ENCODE measurements at regions not wholly inside any gene's neighbourhood (a gene's known extent, or its start where the extent isn't known, plus 50 kb on each side); places are given as distances from the start of the nearest gene placed in this dataset.
"Not testable (repeated sequence)": the region's sequence is repeated elsewhere in the genome, so short reads cannot be mapped to it uniquely, and the experiment has no call there.

DNA sequence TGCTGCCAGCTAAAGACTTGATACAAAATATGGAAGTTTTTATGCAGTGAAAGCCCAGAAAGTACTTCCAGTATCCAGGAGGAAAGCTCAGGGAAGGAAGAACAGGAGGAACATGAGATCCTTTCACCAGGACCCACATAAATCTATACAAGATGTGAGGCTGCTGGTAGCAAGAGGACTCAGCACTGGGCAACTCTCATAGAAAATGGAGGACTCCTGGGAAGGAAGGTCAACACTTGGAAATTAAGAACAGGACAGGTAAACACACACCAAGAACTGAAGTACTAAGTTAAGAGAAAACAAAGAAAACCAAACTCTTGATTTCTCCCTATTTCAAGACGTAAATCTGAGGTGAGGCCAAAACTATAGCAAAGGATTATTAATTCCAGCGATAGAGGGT is 220.5 kb upstream of the HSF2 start:
- H3K27me3 Mint-ChIP-seq, result no peaks in the 10 kb centered on the region
- no peaks in the 10 kb centered on the region for H3K9me3 Mint-ChIP-seq
- H3K4me3 Mint-ChIP-seq, result no peak overlapping the region
- no peak overlapping the region for H3K27ac Mint-ChIP-seq
- ATAC-seq (replicated peaks), result no peak
- no peaks in the 10 kb centered on the region for H3K4me1 Mint-ChIP-seq
- no peaks in the 10 kb centered on the region for H3K36me3 Mint-ChIP-seq (ENCODE audit: low read depth)

DNA sequence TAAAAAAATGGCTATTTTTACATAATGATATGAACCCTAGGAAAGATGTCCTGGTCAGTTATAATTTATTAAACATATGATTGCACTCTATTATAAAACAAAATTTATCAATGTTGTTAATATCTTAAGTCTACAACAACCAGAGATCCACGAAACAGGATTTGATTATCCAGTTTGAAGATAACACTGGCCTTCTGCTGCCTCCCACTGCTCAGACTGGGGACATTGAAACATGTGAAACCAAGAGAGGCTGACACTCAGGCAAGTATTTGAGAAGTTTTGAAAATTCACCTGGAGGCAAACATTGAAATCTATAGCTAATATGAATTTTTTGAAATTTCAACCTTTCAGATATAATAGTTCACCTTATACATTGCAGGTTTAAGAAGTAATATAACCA is 219.3 kb upstream of the HSF2 start:
- H3K36me3 Mint-ChIP-seq (ENCODE audit: low read depth), result no peaks in the 10 kb centered on the region
- H3K27ac Mint-ChIP-seq, result no peak overlapping the region
- H3K4me3 Mint-ChIP-seq, result no peak overlapping the region
- ATAC-seq (replicated peaks), result no peak
- H3K4me1 Mint-ChIP-seq, result no peaks in the 10 kb centered on the region
- H3K9me3 Mint-ChIP-seq, result no peaks in the 10 kb centered on the region
- no peaks in the 10 kb centered on the region for H3K27me3 Mint-ChIP-seq

GRCh38 chr6:122182061-122182460 is 217.4 kb upstream of the HSF2 start:
- H3K9me3 Mint-ChIP-seq, result no peaks in the 10 kb centered on the region
- no peak overlapping the region for H3K4me3 Mint-ChIP-seq
- H3K27ac Mint-ChIP-seq, result no peak overlapping the region
- no peak for ATAC-seq (replicated peaks)
- H3K36me3 Mint-ChIP-seq (ENCODE audit: low read depth), result no peaks in the 10 kb centered on the region
- H3K27me3 Mint-ChIP-seq, result no peaks in the 10 kb centered on the region
- no peaks in the 10 kb centered on the region for H3K4me1 Mint-ChIP-seq

DNA sequence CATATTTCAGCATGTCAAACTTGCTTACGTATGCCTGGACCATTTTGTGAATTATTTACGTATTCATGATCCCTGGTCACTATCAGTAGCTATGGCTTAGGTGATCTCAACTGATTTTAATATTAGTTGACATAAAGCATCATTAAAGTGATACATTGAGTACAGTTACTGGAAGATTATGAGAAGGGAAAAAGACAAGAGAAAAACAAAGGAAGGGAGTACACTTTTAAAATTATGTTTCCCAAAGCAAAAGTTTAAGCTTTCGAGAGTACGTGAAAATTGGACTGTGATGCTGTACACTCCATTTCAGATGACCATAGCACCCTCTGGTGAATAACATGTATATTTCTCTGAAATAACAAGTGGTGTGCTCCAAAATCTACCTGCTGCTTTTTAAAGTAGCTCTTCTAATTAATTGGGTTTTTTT is 215.0 kb upstream of the HSF2 start:
- no peaks in the 10 kb centered on the region for H3K9me3 Mint-ChIP-seq
- H3K36me3 Mint-ChIP-seq (ENCODE audit: low read depth), result no peaks in the 10 kb centered on the region
- no peaks in the 10 kb centered on the region for H3K4me1 Mint-ChIP-seq
- H3K27ac Mint-ChIP-seq, result no peak overlapping the region
- no peak overlapping the region for H3K4me3 Mint-ChIP-seq
- no peak for ATAC-seq (replicated peaks)
- H3K27me3 Mint-ChIP-seq, result no peaks in the 10 kb centered on the region

- not testable (repeated sequence) for ATAC-seq (replicated peaks); H3K27me3 Mint-ChIP-seq; H3K27ac Mint-ChIP-seq; H3K36me3 Mint-ChIP-seq (ENCODE audit: low read depth); H3K9me3 Mint-ChIP-seq; H3K4me3 Mint-ChIP-seq; H3K4me1 Mint-ChIP-seq
Measured at GRCh38 chr6:122185458-122185857, 214.0 kb upstream of the HSF2 start.

GRCh38 chr6:122187186-122187585 is 212.3 kb upstream of the HSF2 start:
- no peak for ATAC-seq (replicated peaks)
- no peaks in the 10 kb centered on the region for H3K27me3 Mint-ChIP-seq
- no peaks in the 10 kb centered on the region for H3K9me3 Mint-ChIP-seq
- no peak overlapping the region for H3K4me3 Mint-ChIP-seq
- H3K27ac Mint-ChIP-seq, result no peak overlapping the region
- no peaks in the 10 kb centered on the region for H3K36me3 Mint-ChIP-seq (ENCODE audit: low read depth)
- no peaks in the 10 kb centered on the region for H3K4me1 Mint-ChIP-seq

DNA sequence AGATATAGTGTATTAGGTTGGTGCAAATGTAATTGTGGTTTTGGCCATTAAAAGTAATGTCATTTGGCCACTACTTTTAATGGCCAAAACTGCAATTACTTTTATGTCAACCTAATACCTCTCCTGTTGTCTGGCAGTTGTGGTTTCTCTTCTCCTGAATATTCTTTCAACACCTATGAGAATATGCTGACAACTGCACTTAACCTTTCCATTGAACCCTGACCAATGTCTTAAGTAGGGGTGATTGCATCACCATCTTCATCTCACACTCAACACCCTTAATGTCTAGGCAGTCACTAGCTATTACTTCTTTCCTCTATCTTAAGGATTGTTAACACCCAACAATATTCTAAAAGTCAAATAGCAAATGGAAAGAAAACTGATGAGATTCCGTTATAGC is 200.5 kb upstream of the HSF2 start:
- no peak overlapping the region for H3K4me3 Mint-ChIP-seq
- ATAC-seq (replicated peaks), result no peak

GRCh38 chr6:122200440-122200839 is 199.0 kb upstream of the HSF2 start:
- no peak for ATAC-seq (replicated peaks)
- no peaks in the 10 kb centered on the region for H3K4me1 Mint-ChIP-seq
- no peak overlapping the region for H3K4me3 Mint-ChIP-seq
- no peaks in the 10 kb centered on the region for H3K27me3 Mint-ChIP-seq
- H3K36me3 Mint-ChIP-seq (ENCODE audit: low read depth), result no peaks in the 10 kb centered on the region
- H3K9me3 Mint-ChIP-seq, result peaks cover 7% of the 10 kb centered on the region
- no peak overlapping the region for H3K27ac Mint-ChIP-seq

More for the DNA sequence above, 200.5 kb upstream of the HSF2 start:
- H3K27ac Mint-ChIP-seq, result no peak overlapping the region
- no peaks in the 10 kb centered on the region for H3K27me3 Mint-ChIP-seq
- H3K36me3 Mint-ChIP-seq (ENCODE audit: low read depth), result no peaks in the 10 kb centered on the region
- H3K9me3 Mint-ChIP-seq, result peaks cover 4% of the 10 kb centered on the region
- H3K4me1 Mint-ChIP-seq, result no peaks in the 10 kb centered on the region

- no peak overlapping the region for H3K4me3 Mint-ChIP-seq
- H3K4me1 Mint-ChIP-seq, result no peaks in the 10 kb centered on the region
- no peaks in the 10 kb centered on the region for H3K36me3 Mint-ChIP-seq (ENCODE audit: low read depth)
- H3K27me3 Mint-ChIP-seq, result no peaks in the 10 kb centered on the region
- peaks cover 7% of the 10 kb centered on the region for H3K9me3 Mint-ChIP-seq
- ATAC-seq (replicated peaks), result no peak
- no peak overlapping the region for H3K27ac Mint-ChIP-seq
Measured at GRCh38 chr6:122202576-122203137, 196.8 kb upstream of the HSF2 start.

DNA sequence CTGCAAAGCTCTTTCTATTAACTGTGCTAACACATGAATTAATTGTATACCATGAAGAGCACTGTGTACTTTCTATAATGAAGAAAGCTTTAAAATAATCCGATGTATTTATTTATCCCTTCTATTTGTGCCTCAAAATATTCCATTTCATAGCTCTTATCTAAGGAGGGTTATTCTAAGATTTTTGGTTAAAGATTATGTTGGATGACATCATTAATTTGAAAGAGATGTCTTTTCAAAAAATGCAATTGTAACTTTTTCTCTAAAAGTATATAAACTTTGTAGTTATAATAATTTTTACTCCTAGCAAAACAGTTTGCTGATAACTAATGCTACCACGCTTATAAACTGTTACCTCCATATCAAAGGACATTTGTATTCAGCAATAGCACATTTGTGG is 192.4 kb upstream of the HSF2 start:
- no peak for ATAC-seq (replicated peaks)
- Mint-ChIP-seq H3K4me3 (no peak overlapping the region), H3K27me3 (no peaks in the 10 kb centered on the region), H3K4me1 (no peaks in the 10 kb centered on the region), H3K9me3 (peaks cover 7% of the 10 kb centered on the region), H3K27ac (no peak overlapping the region), H3K36me3 (ENCODE audit: low read depth) (no peaks in the 10 kb centered on the region)

DNA sequence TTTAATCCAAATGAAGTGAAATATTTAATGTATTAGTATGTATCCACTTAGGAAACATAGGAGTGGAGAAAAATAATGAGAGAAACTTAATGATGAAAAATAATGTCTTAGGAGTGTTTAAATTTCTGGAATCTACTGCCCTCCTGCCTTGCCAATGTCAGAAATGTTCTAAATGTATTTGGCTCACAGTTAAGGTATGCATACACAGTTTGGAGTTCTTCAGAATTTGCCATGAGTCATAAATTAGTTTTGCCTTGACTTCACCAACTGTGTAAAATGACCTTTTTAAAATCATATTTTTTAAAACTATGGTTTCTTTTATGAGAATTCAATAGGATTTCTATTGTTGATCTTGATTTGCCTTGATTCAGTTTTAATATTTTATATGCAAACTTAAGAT is 191.7 kb upstream of the HSF2 start:
- Mint-ChIP-seq H3K9me3 (peaks cover 7% of the 10 kb centered on the region), H3K27me3 (no peaks in the 10 kb centered on the region), H3K4me1 (no peaks in the 10 kb centered on the region), H3K27ac (no peak overlapping the region), H3K36me3 (ENCODE audit: low read depth) (no peaks in the 10 kb centered on the region), H3K4me3 (no peak overlapping the region)
- no peak for ATAC-seq (replicated peaks)

DNA sequence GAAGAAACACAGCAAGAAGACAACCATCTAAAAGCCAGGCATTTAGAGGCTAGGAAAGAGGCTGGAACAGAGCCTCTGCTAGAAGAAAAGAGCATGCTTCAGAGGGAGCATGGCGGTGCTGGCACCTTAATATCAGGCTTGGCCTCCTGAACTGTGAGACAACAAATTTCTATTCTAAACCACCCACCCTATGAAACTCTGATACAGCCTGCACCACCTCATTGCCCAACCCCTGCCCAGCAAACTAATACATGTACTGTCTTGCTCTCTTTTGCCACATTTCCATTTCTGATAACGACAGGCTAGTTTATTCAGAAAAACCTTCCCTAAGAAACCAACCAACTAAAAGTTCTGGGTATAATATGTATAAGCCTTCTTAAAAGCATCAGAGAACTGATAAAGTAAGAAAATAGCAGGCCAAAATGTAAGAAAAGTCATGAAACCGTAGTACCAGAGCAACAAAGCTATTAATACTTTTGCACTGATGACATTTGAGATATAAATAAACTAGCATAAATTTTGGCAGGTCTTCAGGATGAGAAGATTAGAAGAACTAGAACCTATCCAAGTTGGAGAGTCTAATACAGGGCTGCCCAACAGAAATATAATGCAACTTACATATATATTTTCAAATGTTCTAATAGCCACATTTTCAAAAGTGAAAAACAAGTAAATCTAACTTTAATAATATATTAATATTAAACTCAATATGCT is 184.7 kb upstream of the HSF2 start:
- no peak overlapping the region for H3K27ac Mint-ChIP-seq

DNA sequence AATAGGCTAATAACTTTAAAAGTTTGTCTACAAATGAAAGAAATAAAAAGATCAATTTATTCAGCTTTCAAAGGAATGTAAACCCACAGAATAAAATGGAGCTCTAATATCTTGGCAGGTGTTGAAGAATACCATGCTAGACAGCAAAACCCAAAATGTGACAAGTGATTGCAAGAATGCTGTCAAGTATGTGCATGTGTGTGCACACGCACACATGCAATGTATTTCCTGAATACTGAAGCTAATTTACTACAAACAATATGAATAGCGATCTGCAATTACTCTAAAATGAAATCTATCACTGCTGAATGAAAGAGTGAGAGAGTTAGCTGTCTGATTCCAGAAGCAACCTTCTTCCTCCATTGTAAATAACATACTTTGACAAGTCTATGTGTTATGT is 179.2 kb upstream of the HSF2 start:
- no peak for ATAC-seq (replicated peaks)

More for the DNA sequence above, 184.7 kb upstream of the HSF2 start:
- Mint-ChIP-seq H3K9me3 (no peaks in the 10 kb centered on the region), H3K27me3 (no peaks in the 10 kb centered on the region), H3K4me3 (no peak overlapping the region), H3K36me3 (ENCODE audit: low read depth) (no peaks in the 10 kb centered on the region), H3K4me1 (no peaks in the 10 kb centered on the region)
- no peak for ATAC-seq (replicated peaks)

GRCh38 chr6:122222761-122223160 is 176.7 kb upstream of the HSF2 start:
- no peak for ATAC-seq (replicated peaks)
- Mint-ChIP-seq H3K9me3 (no peaks in the 10 kb centered on the region), H3K27ac (no peak overlapping the region), H3K4me3 (no peak overlapping the region), H3K27me3 (no peaks in the 10 kb centered on the region), H3K4me1 (no peaks in the 10 kb centered on the region), H3K36me3 (ENCODE audit: low read depth) (no peaks in the 10 kb centered on the region)

More for the DNA sequence above, 179.2 kb upstream of the HSF2 start:
- H3K4me3 Mint-ChIP-seq, result no peak overlapping the region
- H3K9me3 Mint-ChIP-seq, result no peaks in the 10 kb centered on the region
- no peak overlapping the region for H3K27ac Mint-ChIP-seq
- no peaks in the 10 kb centered on the region for H3K4me1 Mint-ChIP-seq
- no peaks in the 10 kb centered on the region for H3K36me3 Mint-ChIP-seq (ENCODE audit: low read depth)
- H3K27me3 Mint-ChIP-seq, result no peaks in the 10 kb centered on the region

DNA sequence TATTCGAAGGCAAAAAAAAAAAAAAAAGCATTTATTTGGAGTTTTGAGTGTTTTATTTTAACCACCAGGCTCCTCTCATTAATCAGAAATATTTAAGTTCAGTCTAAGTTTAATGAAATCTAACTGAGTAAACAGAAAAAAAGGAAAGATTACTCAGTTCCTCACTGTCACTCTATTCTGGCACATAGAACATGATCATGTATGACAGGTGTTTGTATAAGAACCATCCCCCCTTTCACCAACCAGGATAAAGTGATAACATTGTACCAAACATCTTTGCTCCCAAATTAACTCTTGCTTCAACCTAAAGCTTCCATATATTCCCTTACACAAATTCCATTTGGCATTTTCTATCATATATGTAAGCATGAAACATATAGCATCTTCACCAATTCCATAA is 176.2 kb upstream of the HSF2 start:
- Mint-ChIP-seq H3K4me1 (no peaks in the 10 kb centered on the region), H3K27ac (no peak overlapping the region), H3K27me3 (no peaks in the 10 kb centered on the region), H3K9me3 (no peaks in the 10 kb centered on the region), H3K36me3 (ENCODE audit: low read depth) (no peaks in the 10 kb centered on the region), H3K4me3 (no peak overlapping the region)
- ATAC-seq (replicated peaks), result no peak

Data from activated T-helper 17 cell treated with anti-CD3 and anti-CD28 coated beads, Interleukin-2, amount 50 U/mL, for 72 hours (primary cell).